Skin epidermis (tissue), 12 donors: ENCODE measurements at regions not wholly inside any gene's neighbourhood (a gene's known extent, or its start where the extent isn't known, plus 50 kb on each side); places are given as distances from the start of the nearest gene placed in this dataset.

Source experiments
- H3K27ac ChIP-seq, 21 experiments: fragments of 200-600 bp; sonication (generic) in 11 of 21; one replicate each; pipeline ENCODE4 v1.5.0; 2020; ENCODE audit warnings: mild to moderate bottlenecking in 3 of 21, inconsistent platforms in 2 of 21, moderate library complexity in 2 of 21
- H3K4me3 ChIP-seq, 7 experiments: fragments of 200-600 bp; sonication (generic) in 2 of 7; one replicate each; pipeline ENCODE4 v1.5.0; 2020; ENCODE audit warnings: inconsistent platforms in 2 of 7, mild to moderate bottlenecking in 2 of 7, moderate library complexity in 1 of 7

- Histone ChIP-seq H3K27ac (no peak overlapping the region), H3K4me3 (no peak overlapping the region)
Observed at GRCh38 chr22:48039326-48039725, 1276.9 kb downstream of the TBC1D22A start.

- Histone ChIP-seq H3K4me3 (no peak overlapping the region), H3K27ac (no peak overlapping the region)
Observed at GRCh38 chr22:48037618-48038017, 1275.2 kb downstream of the TBC1D22A start.

- Histone ChIP-seq H3K4me3 (no peak overlapping the region), H3K27ac (no peak overlapping the region)
Observed at GRCh38 chr22:48035897-48036296, 1273.4 kb downstream of the TBC1D22A start.

- Histone ChIP-seq H3K27ac (no peak overlapping the region), H3K4me3 (no peak overlapping the region)
Observed at GRCh38 chr22:48031589-48031988, 1269.1 kb downstream of the TBC1D22A start.

GRCh38 chr22:48025096-48025495 is 1262.6 kb downstream of the TBC1D22A start:
- Histone ChIP-seq H3K4me3 (no peak overlapping the region), H3K27ac (no peak overlapping the region)

- Histone ChIP-seq H3K4me3 (no peak overlapping the region), H3K27ac (no peak overlapping the region)
Observed at GRCh38 chr22:48021991-48022401, 1259.5 kb downstream of the TBC1D22A start.

GRCh38 chr22:48018346-48018745 is 1255.9 kb downstream of the TBC1D22A start:
- Histone ChIP-seq H3K27ac (no peak overlapping the region), H3K4me3 (no peak overlapping the region)

- Histone ChIP-seq H3K4me3 (no peak overlapping the region), H3K27ac (no peak overlapping the region)
Observed at GRCh38 chr22:48015701-48016100, 1253.3 kb downstream of the TBC1D22A start.

- no peak overlapping the region for H3K27ac ChIP-seq
- H3K4me3 ChIP-seq = no peak overlapping the region
Observed at GRCh38 chr22:48004936-48005335, 1242.5 kb downstream of the TBC1D22A start.

GRCh38 chr22:48004038-48004437 is 1241.6 kb downstream of the TBC1D22A start:
- no peak overlapping the region for H3K27ac ChIP-seq

GRCh38 chr22:48001101-48001500 is 1238.7 kb downstream of the TBC1D22A start:
- H3K4me3 ChIP-seq = no peak overlapping the region
- H3K27ac ChIP-seq = no peak overlapping the region

More at GRCh38 chr22:48004038-48004437, 1241.6 kb downstream of the TBC1D22A start:
- H3K4me3 ChIP-seq = no peak overlapping the region

GRCh38 chr22:47997612-47998011 is 1235.2 kb downstream of the TBC1D22A start:
- H3K4me3 ChIP-seq = no peak overlapping the region
- H3K27ac ChIP-seq = no peak overlapping the region

- Histone ChIP-seq H3K27ac (no peak overlapping the region), H3K4me3 (no peak overlapping the region)
Observed at GRCh38 chr22:47997052-47997590, 1234.7 kb downstream of the TBC1D22A start.

GRCh38 chr22:47996446-47996857 is 1234.0 kb downstream of the TBC1D22A start:
- no peak overlapping the region for H3K4me3 ChIP-seq
- no peak overlapping the region for H3K27ac ChIP-seq

- Histone ChIP-seq H3K27ac (no peak overlapping the region), H3K4me3 (no peak overlapping the region)
Observed at GRCh38 chr22:47995718-47996117, 1233.3 kb downstream of the TBC1D22A start.

- Histone ChIP-seq H3K4me3 (no peak overlapping the region), H3K27ac (no peak overlapping the region)
Observed at GRCh38 chr22:47995264-47995627, 1232.8 kb downstream of the TBC1D22A start.

GRCh38 chr22:47994601-47995263 is 1232.3 kb downstream of the TBC1D22A start:
- no peak overlapping the region for H3K27ac ChIP-seq
- no peak overlapping the region for H3K4me3 ChIP-seq

- Histone ChIP-seq H3K27ac (no peak overlapping the region), H3K4me3 (no peak overlapping the region)
Observed at GRCh38 chr22:47994045-47994444, 1231.6 kb downstream of the TBC1D22A start.

GRCh38 chr22:47990481-47990880 is 1228.0 kb downstream of the TBC1D22A start:
- Histone ChIP-seq H3K27ac (no peak overlapping the region), H3K4me3 (no peak overlapping the region)

GRCh38 chr22:47987885-47988515 is 1225.5 kb downstream of the TBC1D22A start:
- Histone ChIP-seq H3K4me3 (no peak overlapping the region), H3K27ac (no peak overlapping the region)

- no peak overlapping the region for H3K27ac ChIP-seq
- H3K4me3 ChIP-seq = no peak overlapping the region
Observed at GRCh38 chr22:47976219-47976618, 1213.8 kb downstream of the TBC1D22A start.
